ENCODE measurements at regions not wholly inside any gene's neighbourhood (a gene's known extent, or its start where the extent isn't known, plus 50 kb on each side); places are given as distances from the start of the nearest gene placed in this dataset.
"Not testable (repeated sequence)": the region's sequence is repeated elsewhere in the genome, so short reads cannot be mapped to it uniquely, and the experiment has no call there.

DNA sequence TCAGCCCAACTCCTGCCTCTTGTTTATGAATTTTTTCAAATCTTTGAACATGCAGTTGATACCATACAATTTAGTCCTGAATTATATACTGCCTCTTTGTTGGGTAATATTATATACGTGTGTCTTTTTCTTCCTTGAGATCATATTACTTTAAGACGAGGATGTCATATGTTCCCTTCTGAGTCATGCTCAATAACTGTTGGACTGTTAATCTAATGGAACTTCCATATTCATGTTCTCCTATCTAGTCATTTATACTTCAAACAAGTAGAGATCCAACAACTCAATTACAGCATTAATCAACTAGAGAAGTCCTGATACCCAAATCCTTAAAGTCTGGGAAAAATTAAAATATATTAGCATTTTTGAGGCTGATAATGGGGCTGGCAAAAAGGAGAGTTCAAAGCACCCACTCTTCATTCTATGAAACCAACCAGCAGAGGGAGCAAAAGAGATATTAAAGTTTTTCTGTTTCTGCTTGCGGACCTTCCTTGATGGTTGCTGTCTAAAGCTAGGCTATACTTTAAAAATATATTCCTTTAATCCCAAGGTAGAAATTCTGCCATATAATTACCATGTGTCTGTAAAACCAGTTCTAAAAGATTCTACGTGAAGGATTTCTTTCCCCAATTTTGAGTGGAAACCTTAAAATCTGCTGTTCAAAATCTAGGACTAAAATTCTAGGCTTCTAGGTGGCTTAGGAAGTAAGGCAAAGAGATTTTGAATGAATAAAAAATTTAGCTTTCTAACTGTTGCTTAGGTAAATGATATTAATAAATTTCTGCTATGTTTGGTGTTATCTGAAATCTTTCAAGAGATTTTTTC, 498.9 kb downstream of the BCKDHB start:
- TF ChIP-seq, protein P1, sequence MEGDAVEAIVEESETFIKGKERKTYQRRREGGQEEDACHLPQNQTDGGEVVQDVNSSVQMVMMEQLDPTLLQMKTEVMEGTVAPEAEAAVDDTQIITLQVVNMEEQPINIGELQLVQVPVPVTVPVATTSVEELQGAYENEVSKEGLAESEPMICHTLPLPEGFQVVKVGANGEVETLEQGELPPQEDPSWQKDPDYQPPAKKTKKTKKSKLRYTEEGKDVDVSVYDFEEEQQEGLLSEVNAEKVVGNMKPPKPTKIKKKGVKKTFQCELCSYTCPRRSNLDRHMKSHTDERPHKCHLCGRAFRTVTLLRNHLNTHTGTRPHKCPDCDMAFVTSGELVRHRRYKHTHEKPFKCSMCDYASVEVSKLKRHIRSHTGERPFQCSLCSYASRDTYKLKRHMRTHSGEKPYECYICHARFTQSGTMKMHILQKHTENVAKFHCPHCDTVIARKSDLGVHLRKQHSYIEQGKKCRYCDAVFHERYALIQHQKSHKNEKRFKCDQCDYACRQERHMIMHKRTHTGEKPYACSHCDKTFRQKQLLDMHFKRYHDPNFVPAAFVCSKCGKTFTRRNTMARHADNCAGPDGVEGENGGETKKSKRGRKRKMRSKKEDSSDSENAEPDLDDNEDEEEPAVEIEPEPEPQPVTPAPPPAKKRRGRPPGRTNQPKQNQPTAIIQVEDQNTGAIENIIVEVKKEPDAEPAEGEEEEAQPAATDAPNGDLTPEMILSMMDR (IDR thresholded peaks at IDR 0.05) = no peak
- DNase-seq (ENCODE audit: low spot score) (no peak), ATAC-seq (ENCODE audit: low FRiP score) (no peak)

DNA sequence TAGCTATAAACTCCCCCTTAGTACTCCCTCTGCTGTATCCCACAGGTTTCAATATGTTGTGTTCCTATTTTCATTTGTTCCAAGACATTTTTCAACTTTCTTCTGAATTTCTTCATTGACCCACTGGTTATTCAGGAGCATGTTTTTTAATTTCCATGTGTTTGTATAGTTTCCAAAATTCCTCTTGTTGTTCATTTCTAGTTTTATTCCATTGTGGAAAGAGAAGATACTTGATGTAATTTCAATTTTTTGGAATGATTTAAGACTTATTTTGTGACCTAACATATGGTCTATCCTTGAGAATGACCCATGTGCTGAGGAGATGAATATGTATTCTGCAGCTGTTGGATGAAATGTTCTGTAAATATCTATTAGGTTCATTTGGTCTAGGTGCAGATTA, 497.2 kb downstream of the BCKDHB start:
- TF ChIP-seq, protein P1 (IDR thresholded peaks at IDR 0.05) = no peak
- DNase-seq (ENCODE audit: low spot score) = no peak
- ATAC-seq (ENCODE audit: low FRiP score) = no peak

DNA sequence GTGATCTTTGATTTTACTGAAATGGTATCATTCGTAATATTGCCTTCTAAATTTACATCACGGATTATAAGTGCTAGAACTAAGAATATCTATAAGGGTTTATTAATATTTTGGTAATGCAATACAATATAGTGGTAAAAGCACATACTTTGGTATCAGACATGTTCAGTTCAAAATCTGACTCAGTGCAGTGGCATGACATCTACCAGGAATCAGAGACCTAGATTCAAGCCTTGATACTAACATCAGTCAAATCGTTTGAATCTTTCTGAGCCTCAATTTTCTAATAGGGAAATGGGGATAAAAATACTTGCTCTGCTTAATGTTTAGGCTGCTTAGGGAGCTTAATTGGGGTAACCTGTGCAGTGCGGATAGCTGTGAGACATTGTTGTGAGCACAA, 488.0 kb downstream of the BCKDHB start:
- ATAC-seq (ENCODE audit: low FRiP score) = no peak
- TF ChIP-seq, protein P1 (IDR thresholded peaks at IDR 0.05) = no peak
- no peak for DNase-seq (ENCODE audit: low spot score)

DNA sequence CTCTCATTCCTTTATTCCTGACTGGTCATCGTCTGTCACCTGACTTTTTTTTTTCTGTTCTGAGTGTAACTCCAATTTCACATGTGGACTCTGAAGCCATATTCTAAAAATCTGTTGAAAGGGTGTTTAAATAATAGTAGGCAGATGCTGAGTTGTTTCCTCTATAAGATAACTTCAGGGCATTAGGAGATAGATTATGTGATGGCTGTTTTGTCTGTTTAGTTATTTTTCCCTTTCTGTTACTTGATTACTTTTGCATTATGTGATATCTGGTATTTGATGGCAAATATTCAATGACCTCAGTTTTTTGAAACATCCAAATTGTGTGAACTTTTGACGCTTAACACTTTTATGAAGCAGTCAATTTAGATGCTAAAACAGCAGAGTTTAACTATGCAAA, 486.0 kb downstream of the BCKDHB start:
- ATAC-seq (ENCODE audit: low FRiP score) (no peak), DNase-seq (ENCODE audit: low spot score) (no peak)
- TF ChIP-seq, protein P1 (IDR thresholded peaks at IDR 0.05) = no peak

DNA sequence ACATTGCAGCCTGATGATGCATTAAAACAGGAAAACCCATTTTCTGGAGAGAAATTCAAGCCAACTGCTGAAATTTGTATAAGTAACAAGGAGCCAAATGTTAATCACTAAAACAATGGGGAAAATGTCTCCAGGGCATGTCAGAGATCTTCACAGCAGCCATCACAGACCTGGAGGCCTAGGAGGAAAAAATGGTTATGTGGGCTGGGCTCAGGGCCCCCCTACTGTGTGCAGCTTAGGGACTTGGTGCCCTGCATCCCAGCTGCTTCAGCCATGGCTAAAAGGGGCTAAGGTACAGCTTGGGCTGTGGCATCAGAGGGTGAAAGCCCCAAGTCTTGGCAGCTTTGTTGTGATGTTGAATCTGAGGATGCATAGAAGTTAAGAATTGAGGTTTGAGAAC, 479.8 kb downstream of the BCKDHB start:
- no peak for DNase-seq (ENCODE audit: low spot score)
- ATAC-seq (ENCODE audit: low FRiP score) = no peak
- TF ChIP-seq, protein P1 (IDR thresholded peaks at IDR 0.05) = no peak

DNA sequence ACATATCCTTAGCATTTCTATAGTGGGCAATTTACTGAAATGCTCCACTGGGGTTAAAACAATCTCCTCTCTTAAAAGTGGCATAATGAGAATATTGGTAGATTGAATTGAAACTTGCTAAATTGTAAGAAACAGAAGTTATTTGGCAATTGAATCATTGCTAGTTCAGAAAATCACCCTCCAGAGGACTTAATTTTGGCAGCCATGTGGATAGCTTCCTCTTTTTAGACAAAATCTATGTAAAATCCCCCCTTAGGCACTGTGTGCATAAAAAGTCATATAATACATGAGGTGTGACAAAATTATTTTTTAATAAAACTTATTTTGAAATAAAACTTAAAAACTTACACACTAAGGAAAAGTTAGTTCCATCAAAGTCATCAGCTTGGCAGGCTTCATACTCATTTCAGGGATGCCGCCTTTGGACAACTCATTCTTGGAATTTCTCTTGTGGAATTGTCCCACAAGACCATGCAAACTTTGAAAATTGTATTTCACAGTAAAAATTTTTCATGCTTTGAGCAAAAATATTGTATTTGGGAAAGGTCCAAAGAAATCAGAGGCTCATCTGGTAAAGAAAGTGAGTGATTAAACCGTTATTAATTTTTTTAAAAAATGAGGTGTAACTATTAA, 473.0 kb downstream of the BCKDHB start:
- TF ChIP-seq, protein P1 (IDR thresholded peaks at IDR 0.05) = no peak
- DNase-seq (ENCODE audit: low spot score) (no peak), ATAC-seq (ENCODE audit: low FRiP score) (no peak)

DNA sequence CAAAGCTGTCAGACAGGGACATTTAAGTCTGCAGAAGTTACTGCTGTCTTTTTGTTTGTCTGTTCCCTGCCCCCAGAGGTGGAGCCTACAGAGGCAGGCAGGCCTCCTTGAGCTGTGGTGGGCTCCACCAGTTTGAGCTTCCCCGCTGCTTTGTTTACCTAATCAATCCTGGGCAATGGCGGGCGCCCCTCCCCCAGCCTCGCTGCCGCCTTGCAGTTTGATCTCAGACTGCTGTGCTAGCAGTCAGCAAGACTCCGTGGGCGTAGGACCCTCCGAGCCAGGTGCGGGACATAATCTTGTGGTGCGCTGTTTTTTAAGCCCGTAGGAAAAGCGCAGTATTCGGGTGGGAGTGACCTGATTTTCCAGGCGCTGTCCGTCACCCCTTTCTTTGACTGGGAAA, 466.8 kb downstream of the BCKDHB start:
- ATAC-seq (ENCODE audit: low FRiP score) = not testable (repeated sequence)

More for the DNA sequence above, 466.8 kb downstream of the BCKDHB start:
- DNase-seq (ENCODE audit: low spot score) = not testable (repeated sequence)
